MM.1S (cell line): ENCODE measurements at regions not wholly inside any gene's neighbourhood (a gene's known extent, or its start where the extent isn't known, plus 50 kb on each side); places are given as distances from the start of the nearest gene placed in this dataset.

Experiments used
- CTCF ChIP-seq: fragments of 300-600 bp; sonication (generic); IDR thresholded peaks from 2 replicates; pipeline ENCODE4 v1.5.1; 2016; ENCODE audit warnings: antibody characterized with exemption, low read length, mixed read lengths
- EZH2 ChIP-seq: fragments of 300-600 bp; sonication (generic); optimal IDR thresholded peaks from 2 replicates; pipeline ENCODE3; 2017; ENCODE audit warnings: low read depth, mild to moderate bottlenecking, antibody characterized with exemption, low read length, mixed read lengths
- EZH2phosphoT487 ChIP-seq: fragments of 300-600 bp; sonication (generic); IDR thresholded peaks from 2 replicates; pipeline ENCODE4 v1.6.1; 2018; ENCODE audit warnings: antibody characterized with exemption, low read length

DNA sequence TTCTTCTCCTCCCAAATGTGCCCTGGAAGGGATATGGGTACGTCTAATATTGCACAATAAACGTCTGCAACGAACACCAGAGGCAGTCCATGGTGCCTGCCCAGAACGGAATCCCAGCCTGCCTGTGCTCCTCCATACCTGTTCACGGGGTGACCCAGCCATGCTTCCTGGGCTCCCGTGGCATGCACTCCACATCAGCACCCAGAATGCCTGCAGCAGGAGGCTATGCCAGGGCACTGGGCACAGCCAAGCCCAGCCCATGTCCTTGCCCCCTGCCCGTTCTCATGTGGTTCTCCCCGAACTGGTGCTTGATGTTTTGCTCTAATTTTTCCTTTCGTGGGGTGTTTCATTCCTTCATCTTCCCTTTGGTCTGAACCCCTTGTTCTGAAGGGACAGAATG, 404.3 kb downstream of the BCL11B start:
- TF ChIP-seq CTCF (no peak), EZH2 (no peak), EZH2phosphoT487 (no peak)
